Ecto neural progenitor cell (in vitro differentiated cells): ENCODE measurements at regions not wholly inside any gene's neighbourhood (a gene's known extent, or its start where the extent isn't known, plus 50 kb on each side); places are given as distances from the start of the nearest gene placed in this dataset.
"Not testable (repeated sequence)": the region's sequence is repeated elsewhere in the genome, so short reads cannot be mapped to it uniquely, and the experiment has no call there.

ENCODE experiments used
- DNase-seq: peaks from one replicate; pipeline ENCODE4 v3.0.0-alpha.2; 2018; ENCODE audit warnings: low spot score

DNA sequence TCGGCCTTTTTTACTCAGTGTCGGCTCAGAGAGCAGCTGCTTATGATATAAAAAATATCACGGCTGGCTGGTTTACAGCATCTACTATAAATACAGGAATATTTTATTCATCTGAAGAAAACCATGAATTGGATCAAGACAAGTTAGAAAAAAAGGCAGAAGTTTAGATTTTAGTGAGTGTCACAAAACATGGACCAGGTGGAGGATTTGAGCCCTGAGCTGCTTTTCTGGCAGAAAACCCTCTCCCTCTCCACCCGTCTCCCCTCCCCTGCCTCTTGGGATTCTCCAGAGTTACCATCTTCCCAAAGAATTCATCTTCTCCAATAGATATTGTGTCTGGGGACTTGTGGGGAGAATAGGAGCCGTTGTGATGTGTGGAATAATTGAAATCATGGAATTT lies 142.8 kb upstream of the RAI2 start:
- no peak for DNase-seq

DNA sequence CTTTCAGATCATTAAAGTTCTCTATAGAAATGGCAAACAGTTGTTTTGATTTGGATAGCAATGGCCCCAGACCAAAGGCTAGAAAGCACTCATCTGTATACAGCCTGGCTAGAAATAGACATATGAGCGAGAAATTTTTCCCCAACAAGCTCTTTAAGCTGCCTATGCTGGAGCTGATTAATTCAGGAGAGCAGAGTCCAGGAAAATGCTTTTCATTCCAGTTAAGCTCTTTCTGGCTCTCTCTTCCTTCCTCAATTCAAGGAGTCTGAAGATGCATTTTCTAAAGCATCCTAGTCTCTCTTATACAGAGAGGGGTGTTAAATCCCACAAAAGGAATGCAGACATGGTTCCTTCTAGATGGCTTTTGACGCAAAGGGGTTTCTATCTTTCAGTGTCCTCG lies 141.7 kb upstream of the RAI2 start:
- no peak for DNase-seq

DNA sequence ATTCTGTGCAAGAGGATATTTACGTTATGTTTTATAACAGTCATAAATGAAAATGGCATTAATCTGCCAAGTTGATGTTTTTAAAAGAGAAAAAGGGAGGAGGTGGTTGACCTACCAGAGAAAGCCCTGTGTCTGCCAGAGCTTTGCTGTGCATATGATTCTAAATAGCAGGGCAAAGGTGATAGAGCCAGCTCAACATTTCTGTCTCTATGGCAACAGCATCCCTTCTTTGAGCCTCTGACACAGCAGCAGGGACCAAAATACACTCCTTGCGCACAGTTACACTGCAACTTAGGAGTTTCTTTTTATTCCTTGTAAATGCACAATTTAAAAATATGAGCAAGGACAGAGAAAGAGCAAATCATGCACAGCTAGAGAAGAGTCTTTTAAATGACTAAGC lies 133.3 kb upstream of the RAI2 start:
- DNase-seq: no peak

DNA sequence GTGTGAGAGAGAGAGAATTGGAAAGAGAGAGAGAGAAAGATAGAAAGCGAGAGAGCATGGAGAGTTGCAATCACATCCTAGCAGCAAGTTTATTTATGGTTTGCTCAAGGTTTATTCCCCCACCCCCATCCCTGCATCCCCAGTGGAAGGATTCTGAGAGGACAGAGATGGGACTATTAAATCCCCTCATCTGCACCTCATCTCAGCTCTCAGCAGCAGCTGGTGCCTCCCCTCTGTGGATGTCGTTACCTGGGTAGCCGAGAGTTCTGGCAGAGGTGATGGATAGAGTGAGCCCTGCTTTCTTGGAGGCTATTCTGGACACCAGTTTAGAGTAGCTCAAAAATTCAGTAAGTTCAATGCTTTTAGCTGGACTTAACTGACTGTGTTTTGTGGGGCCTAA lies 132.0 kb upstream of the RAI2 start:
- no peak for DNase-seq

DNA sequence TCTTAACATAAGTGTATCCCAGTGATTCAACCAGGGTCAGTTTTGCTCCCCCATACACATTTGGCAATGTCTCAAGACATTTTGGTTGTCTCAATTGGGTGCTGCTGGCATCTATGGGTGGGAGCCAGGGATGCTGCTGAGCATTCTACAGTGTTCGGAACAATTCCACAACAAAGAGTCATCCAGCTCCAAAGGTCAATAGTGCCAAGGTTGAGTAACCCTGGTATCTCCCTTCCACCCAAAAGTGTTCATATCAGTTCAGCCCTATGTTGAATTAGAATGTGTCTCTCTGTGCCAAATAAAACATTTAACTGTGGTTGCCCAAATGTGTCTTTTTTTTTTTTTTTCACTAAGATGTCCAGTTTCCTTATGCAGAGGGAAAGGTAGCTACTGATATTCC lies 129.4 kb upstream of the RAI2 start:
- DNase-seq: no peak

DNA sequence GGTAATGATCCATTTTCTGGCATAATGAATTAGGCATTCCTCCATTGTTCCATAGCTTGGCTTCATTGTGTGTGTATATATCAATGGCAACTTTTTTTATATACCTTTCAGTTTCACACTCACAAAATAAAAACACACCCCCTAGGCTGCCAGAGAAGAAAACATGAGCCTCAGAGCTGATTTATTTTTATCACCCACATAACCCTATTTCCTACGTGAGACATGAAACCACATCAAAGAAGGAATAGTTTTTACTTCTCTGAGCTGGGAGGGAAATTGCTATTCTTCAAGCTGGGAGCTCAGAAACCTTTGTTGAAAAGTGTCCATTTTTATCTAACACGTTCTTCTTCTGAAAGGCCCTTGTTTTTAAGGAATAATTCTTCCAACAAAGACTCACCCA lies 126.7 kb upstream of the RAI2 start:
- DNase-seq: no peak

DNA sequence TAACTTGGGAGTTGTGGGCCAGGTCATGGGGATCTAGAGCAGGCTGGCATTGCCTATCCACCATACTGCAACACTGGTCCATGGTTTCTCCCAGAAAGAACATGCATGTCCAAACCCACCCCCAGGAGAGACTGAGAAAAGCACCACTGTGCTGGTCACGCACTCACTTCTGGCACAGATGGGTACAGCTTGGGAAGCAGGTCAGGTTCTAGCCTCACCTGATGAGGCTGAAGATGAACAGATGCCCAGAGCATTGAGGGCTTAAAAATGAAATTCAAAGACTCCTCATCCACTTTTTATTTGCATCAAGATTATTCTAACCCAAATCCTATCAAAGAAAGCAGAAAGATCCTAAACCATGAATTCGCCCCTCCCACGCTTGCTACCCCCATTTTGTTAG lies 125.9 kb upstream of the RAI2 start:
- DNase-seq: no peak

DNA sequence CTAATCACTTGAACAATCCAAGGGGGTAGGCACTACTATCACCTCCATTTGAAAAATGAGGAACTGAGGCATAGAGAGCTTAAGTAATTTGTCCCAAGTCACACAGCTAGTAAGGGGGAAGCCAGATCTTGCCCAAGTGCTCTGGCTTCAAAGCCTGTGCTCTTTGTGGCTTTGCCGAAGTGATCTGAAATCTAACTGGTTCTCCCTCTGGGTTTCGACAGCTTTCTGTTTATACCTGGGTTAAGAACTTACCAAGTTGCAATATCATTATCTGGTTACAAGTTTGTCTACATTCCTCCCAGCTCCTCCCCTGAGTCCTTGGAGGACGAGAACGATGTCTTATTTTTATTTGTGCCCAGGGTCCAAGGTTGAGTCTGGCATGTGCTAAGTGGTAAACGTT lies 125.3 kb upstream of the RAI2 start:
- no peak for DNase-seq

DNA sequence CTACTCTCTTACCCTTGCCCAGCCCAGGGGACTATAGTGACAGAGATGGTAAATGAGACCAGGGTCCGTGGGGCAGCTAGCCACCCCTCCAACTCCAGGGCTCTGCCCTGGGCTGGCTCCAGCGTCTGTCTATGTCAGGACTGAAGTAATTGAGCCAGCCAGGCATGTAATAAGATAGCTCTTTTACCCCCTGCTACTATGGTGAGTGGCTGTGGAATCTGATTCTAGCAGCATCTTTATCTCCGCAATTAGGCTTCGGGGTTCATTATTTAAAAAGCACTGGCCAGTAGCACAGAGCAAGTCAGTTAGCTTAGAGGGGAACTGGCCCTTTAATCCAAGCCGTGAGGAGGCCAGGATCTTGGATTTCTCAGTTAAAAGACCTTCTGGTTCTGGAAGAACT lies 123.3 kb upstream of the RAI2 start:
- DNase-seq: no peak

DNA sequence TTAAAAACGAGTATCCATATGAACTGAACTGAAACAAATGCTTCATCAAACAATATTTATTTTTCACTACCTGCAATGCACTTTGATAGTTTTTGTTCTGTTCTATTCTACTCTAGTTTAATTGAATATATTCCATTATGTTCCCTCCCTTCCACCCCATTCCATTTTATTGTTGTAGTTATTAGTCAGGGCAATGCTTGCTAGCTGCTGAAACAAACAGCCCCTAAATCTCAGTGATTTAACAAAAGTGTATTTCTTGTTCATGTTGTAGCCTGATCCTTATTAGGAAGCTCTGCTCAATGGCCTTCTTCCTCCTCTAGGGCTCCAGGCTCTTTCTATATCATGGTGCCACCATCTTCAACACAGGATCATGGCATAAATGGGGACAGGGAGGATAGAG lies 122.3 kb upstream of the RAI2 start:
- no peak for DNase-seq

DNA sequence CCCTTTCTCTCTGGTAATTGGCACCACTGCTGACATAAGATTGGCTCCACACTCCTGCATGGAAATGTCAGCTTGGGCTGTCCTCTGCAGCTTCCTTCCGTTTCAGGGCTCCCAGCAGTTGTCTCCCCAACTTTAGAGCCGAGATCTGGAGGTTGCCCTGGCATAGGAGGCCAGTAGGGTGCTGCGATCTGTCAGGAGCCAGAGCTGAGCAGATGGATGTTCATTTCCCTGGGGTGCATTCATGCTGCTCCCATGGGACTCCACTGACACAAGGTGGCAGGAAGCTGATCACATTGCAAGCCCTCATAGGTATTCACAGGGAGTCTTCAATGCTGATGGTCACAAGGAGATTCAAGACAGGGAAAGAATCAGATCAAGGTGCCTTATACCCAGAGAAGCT lies 116.6 kb upstream of the RAI2 start:
- DNase-seq: no peak

DNA sequence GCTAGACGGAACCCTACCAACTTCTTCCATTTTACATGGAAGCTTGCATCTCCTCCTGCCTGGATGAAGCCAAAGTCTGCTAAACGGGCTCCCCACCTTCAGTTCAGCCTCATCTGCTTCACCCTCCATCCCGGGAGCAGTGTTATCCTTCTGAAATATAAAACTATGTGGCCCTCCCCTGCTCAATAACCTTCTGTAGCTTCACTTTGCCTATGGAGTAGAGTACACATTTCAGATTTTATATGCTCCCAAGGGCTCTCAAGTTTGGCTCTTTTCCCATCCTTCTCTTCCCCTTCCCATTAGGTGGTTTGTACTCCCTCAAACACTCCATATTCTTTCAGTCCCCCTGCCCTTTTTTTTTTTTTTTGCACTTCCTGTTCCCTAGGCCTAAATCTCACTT lies 115.9 kb upstream of the RAI2 start:
- no peak for DNase-seq

DNA sequence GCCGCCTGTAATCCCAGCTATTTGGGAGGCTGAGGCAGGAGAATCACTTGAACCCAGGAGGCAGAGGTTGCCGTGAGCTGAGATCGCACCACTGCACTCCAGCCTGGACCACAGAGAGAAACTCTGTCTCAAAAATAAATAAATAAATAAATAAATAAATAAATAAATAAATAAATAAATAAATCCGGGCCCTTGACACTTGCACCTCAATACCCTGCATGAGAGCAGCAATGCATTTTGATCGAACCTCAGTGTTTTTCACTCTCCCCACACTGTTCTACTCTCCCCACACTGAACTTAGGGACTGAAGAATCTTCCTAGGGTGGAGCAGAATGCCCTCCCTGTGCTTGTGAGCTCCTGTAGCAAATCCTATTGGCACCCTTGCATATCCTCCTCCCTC lies 114.3 kb upstream of the RAI2 start:
- not testable (repeated sequence) for DNase-seq

DNA sequence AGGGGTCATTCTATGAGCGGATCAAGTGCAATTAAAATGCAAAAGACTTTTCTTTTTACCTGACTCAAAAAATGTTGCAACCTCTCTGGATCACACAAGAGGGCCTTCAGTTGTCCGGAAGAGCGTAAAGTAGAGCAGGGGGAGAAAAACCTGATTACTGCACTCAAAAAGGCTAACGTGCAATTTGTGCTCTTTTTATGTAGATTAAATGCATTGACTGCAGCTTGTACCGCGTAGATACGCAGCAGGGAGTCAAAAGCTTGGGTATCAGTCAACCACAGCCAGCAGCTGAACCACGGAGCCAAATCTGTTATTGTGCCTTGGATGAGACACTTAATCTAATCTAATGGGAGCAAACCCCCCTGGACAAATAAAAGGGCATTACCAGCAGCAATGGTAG lies 107.3 kb upstream of the RAI2 start:
- DNase-seq: no peak

DNA sequence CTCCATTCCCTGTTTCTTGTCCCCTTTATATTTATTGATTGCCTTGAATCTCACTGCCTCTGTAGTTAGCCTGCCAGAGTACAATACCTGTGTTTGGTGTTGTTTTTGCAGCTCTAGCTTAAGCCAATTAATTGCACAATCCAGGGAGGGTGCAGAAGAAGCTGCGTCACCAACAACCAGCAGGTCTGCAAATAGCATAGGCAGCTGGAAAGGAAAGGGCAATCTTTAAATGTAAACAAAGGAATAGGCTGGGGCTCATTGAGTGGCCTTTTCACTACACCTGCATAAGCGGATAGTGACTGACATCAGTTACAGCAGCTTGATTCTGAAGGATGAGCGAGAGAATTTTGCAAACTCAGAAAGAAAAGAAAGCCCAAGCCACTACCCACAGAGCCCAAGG lies 106.8 kb upstream of the RAI2 start:
- DNase-seq: no peak

DNA sequence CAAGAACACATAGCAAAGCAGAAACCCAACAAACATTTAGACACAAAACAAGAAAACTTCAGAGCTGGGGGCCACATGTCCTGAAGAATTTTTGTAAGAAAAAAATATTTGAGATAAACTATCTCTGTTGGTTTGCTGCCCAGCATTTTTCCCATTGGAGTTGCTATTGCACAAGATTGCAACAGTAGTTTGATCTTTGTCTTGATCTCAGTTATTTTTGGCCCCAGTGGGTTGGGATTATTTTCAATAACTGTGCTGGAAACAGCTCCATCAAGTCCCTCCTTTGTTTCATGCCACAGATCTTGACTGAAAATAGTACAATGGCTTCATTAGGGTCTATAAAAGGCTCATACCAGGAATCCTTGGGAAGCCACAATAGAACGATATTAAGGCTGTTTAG lies 103.8 kb upstream of the RAI2 start:
- DNase-seq: no peak

DNA sequence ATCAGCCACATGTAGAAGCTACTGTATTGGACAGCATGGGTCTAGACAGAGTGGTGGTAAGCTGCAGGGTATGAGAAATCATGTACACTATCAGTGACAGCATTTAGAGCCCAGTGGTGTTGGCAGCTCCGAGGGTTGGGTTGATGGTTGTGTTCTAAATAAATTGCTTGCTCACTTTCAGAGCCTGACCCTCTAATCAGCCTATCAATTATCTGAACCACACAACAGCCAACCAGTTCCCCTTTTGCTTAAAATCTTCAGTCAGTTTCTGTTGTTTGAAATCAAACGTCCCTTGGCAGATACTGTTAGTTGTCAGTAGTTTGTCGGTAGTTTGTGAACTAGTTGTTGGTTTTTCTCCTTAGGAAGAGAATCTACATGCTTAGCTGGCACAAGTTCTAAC lies 99.8 kb upstream of the RAI2 start:
- DNase-seq: no peak

DNA sequence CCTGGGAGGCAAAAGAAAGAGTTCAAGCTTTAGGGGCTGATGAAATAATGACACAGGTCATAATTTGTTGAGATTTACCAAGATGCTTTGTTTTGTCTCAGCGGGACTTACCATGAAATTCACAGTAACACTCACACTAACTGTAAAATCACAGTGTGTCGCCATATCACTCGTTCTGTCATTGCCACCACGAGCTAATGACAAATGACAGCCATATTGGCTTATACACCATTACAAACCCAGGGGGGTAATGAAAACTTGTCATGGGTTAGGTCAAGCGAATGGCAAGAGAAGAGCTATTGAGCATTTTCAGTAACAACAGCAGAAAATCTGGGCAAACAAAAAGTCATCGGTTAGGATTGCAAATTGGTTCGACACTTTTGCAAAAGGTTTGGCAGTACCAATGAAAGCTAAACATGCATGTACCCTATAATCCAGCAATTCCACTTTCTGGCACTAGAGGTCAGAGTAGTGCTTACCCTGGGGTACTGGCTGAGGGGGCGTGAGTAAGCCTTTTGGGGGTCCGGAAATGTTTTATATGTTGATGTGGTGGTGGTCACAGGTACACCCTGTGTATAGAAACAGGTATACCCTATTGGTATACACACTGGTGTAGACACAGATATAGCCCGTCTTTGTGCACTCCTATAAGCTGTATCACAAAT lies 83.9 kb upstream of the RAI2 start:
- no peak for DNase-seq

DNA sequence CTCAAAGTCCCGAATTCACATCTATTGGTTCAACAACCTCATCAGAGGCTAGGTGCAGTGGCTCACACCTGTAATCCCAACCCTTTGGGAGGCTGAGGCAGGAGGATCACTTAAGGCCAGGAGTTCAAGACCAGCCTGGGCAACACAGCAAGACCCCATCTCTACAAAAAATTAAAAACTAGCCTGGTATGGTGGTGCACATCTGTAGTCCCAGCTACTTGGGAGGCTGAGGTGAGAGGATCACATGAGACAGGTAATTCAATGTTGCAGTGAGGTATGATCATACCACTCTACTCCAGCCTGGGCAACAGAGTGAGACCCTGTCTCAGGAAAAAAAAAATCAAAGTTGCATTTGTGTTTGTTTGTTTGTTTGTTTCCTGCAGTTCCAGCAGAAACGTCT lies 80.1 kb upstream of the RAI2 start:
- DNase-seq: not testable (repeated sequence)

DNA sequence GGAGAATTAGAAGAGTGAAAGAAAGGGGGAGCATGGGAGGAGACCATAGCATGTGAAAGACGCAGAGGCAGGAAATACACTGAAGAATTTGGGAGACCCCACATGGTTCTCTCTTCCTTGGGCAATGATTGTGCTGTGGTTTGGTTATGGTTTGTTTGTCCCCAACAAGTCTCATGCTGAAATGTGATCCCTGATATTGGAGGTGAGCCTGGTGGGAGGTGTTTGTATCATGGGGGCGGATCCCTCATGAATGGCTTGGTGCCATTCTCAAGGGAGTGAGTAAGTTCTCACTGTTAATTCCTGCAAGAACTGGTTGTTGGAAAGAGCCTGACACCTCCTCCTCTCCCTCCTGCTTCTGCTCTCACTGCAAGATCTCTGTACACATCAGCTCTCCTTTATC lies 78.6 kb upstream of the RAI2 start:
- no peak for DNase-seq

DNA sequence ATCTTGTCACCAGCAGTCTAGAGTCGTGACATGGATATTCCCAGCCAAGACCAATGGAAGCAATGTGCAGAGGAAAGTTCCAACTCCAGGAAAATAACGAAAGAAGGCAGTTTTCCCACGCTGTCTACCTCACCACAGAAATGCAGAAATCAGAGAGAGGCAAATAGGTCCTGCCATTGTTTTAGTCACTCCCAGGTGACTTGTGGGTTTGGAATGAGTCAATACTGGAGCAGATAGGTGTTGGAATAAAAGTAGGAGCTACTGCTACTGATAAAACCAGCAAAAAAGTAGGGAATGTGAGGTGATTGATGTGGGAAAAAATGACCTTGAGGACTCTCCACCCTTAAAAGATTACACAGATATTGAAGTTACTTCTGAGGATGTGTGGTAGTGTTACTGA lies 72.8 kb upstream of the RAI2 start:
- DNase-seq: no peak

DNA sequence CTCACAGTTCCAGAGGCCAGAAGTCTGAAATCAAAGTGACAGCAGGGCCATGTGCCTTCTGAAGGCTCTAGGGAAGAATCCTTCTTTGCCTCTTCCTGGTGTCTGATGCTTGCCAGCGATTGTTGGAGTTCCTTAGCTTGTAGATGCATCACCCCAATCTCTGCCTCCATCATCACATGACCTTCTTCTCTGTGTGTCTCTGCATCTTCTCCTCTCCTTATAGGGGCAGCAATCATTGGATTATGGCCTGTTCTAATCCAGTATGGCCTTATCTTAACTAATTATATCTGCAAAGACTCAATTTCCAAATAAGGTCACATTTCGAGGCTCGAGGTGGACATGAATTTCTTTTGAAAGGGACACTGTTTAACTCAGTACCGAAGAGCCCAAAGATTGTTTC lies 71.7 kb upstream of the RAI2 start:
- no peak for DNase-seq

DNA sequence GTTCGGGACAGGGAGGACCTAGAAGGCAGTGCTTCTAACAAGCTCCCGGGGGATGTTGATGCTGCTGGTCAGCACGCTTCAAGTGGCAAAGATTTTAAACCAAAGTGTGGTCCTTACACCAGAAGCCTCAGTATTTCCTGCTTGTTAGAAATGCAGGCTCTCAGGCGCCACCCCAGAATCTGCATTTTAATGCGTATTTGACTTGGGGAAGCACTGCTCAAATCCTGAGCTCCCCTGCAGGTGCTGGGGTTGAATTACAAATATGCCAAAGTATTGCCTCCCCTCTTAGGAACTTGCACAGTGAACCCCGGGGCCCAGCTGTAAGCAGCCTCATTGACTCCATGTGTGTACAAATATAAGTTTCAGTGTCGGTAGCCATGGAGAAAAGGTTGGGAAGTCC lies 70.8 kb upstream of the RAI2 start:
- DNase-seq: no peak

DNA sequence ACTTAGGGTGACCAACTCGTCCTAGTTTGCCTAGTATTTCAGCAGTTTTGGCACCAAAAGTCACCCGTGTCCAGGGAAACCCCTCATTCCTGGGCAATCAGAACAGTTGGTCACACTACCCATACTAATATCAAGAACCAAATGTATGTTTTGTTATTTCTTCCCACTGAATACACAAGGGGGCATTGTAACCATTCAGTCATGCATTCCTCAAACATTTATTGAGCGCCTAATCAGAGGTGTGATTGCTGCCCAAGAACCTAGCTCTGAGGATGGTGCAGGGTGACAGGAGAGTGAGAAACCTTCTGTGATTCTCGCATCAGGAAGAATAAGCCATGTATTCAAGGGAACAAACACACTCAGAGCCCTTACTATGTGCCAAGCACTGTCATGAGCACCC lies 69.8 kb upstream of the RAI2 start:
- no peak for DNase-seq

DNA sequence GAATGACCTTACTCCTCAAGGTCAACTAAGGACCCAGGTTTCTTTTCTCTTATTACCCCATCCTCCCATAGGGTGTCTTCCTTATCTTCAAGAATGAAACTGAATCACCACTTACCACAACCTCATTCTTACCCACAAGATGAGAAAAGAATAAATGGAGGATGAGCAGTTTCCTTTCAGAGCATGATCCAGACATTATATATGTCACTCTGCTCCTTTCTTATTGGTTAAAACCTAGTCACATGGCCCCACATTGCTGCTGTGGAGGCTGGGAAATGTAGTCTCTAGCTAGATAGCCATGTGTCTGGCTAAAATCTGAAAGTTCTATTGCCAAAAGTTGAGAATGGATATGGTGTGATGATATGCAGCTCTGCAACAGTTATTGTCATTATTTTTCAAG lies 62.4 kb upstream of the RAI2 start:
- DNase-seq: no peak
